Subcutaneous abdominal adipose tissue (tissue), 5 donors: ENCODE measurements at regions not wholly inside any gene's neighbourhood (a gene's known extent, or its start where the extent isn't known, plus 50 kb on each side); places are given as distances from the start of the nearest gene placed in this dataset.

Experiments
- H3K27ac ChIP-seq: one replicate; pipeline ENCODE4 v1.7.0; 2013; ENCODE audit warnings: low read depth, mild to moderate bottlenecking, inconsistent platforms, low read length, moderate library complexity
- H3K27me3 ChIP-seq, 5 donors: one replicate each; pipeline ENCODE4 v1.7.0; 2013; ENCODE audit warnings: low read length in 5 of 5, inconsistent platforms in 1 of 5; ENCODE audit not compliant: control insufficient read depth in 5 of 5, insufficient read depth in 4 of 5
- H3K36me3 ChIP-seq, 5 donors: one replicate each; pipeline ENCODE4 v1.7.0; 2013; ENCODE audit warnings: low read length in 5 of 5; ENCODE audit not compliant: control insufficient read depth in 5 of 5, insufficient read depth in 5 of 5
- H3K4me1 ChIP-seq, 5 donors: one replicate each; pipeline ENCODE4 v1.7.0; 2013; ENCODE audit warnings: low read length in 5 of 5, mild to moderate bottlenecking in 3 of 5, moderate library complexity in 1 of 5; ENCODE audit not compliant: control insufficient read depth in 5 of 5, insufficient read depth in 5 of 5
- H3K4me3 ChIP-seq, 5 donors: one replicate each; pipeline ENCODE4 v1.7.0; 2013; ENCODE audit warnings: low read length in 5 of 5, low read depth in 1 of 5
- H3K9ac ChIP-seq, 5 donors: one replicate each; pipeline ENCODE4 v1.7.0; 2013; ENCODE audit warnings: low read length in 5 of 5, mild to moderate bottlenecking in 4 of 5, moderate library complexity in 3 of 5
- H3K9me3 ChIP-seq, 5 donors: one replicate each; pipeline ENCODE4 v1.7.0; 2013; ENCODE audit warnings: low read length in 5 of 5; ENCODE audit not compliant: control insufficient read depth in 5 of 5
- donor health status: healthy.
- donor health status: healthy.
- donor health status: healthy.
- donor health status: healthy.
- donor health status: healthy.

- Histone ChIP-seq H3K27ac (no peak overlapping the region), H3K9me3 (no peaks in the 10 kb centered on the region), H3K27me3 (no peaks in the 10 kb centered on the region), H3K4me1 (no peaks in the 10 kb centered on the region), H3K4me3 (no peak overlapping the region), H3K9ac (no peak overlapping the region), H3K36me3 (no peaks in the 10 kb centered on the region)
These were observed 139.5 kb downstream of the KIF18A start for GRCh38 chr11:27968461-27968860.

- H3K36me3 ChIP-seq: no peaks in the 10 kb centered on the region
- H3K9me3 ChIP-seq: no peaks in the 10 kb centered on the region
- H3K4me3 ChIP-seq: no peak overlapping the region
- H3K27me3 ChIP-seq: no peaks in the 10 kb centered on the region
- no peak overlapping the region for H3K9ac ChIP-seq
- no peak overlapping the region for H3K27ac ChIP-seq
- H3K4me1 ChIP-seq: no peaks in the 10 kb centered on the region
These were observed 142.4 kb downstream of the KIF18A start for GRCh38 chr11:27965559-27965958.

- Histone ChIP-seq H3K9ac (no peak overlapping the region), H3K36me3 (no peaks in the 10 kb centered on the region), H3K27me3 (no peaks in the 10 kb centered on the region), H3K9me3 (no peaks in the 10 kb centered on the region), H3K4me1 (no peaks in the 10 kb centered on the region), H3K4me3 (no peak overlapping the region), H3K27ac (no peak overlapping the region)
These were observed 144.6 kb downstream of the KIF18A start for GRCh38 chr11:27963370-27963769.

GRCh38 chr11:27949951-27950738, 157.8 kb downstream of the KIF18A start:
- no peaks in the 10 kb centered on the region for H3K27me3 ChIP-seq
- no peaks in the 10 kb centered on the region for H3K4me1 ChIP-seq
- peaks cover 0 to 5% (median 0%) of the 10 kb centered on the region in 5 donors for H3K9me3 ChIP-seq
- H3K36me3 ChIP-seq: no peaks in the 10 kb centered on the region
- H3K27ac ChIP-seq: no peak overlapping the region
- H3K4me3 ChIP-seq: no peak overlapping the region
- no peak overlapping the region for H3K9ac ChIP-seq

GRCh38 chr11:27945348-27945747, 162.6 kb downstream of the KIF18A start:
- Histone ChIP-seq H3K36me3 (no peaks in the 10 kb centered on the region), H3K27me3 (no peaks in the 10 kb centered on the region), H3K27ac (no peak overlapping the region), H3K4me3 (no peak overlapping the region), H3K9me3 (peaks cover 0 to 5% (median 0%) of the 10 kb centered on the region in 5 donors), H3K4me1 (no peaks in the 10 kb centered on the region), H3K9ac (no peak overlapping the region)

- H3K4me1 ChIP-seq: no peaks in the 10 kb centered on the region
- no peaks in the 10 kb centered on the region for H3K36me3 ChIP-seq
- H3K4me3 ChIP-seq: no peak overlapping the region
- H3K27me3 ChIP-seq: no peaks in the 10 kb centered on the region
- H3K27ac ChIP-seq: no peak overlapping the region
- no peak overlapping the region for H3K9ac ChIP-seq
- H3K9me3 ChIP-seq: peaks cover 0 to 4% (median 3%) of the 10 kb centered on the region in 5 donors
These were observed 169.9 kb downstream of the KIF18A start for GRCh38 chr11:27938011-27938410.

GRCh38 chr11:27934830-27935145, 173.2 kb downstream of the KIF18A start:
- H3K27me3 ChIP-seq: no peaks in the 10 kb centered on the region
- H3K9me3 ChIP-seq: peaks cover 0 to 4% (median 3%) of the 10 kb centered on the region in 5 donors
- no peaks in the 10 kb centered on the region for H3K4me1 ChIP-seq
- no peak overlapping the region for H3K9ac ChIP-seq
- no peak overlapping the region for H3K27ac ChIP-seq
- H3K4me3 ChIP-seq: no peak overlapping the region
- H3K36me3 ChIP-seq: no peaks in the 10 kb centered on the region

GRCh38 chr11:27933992-27934829, 173.7 kb downstream of the KIF18A start:
- no peaks in the 10 kb centered on the region for H3K4me1 ChIP-seq
- no peaks in the 10 kb centered on the region for H3K36me3 ChIP-seq
- H3K27ac ChIP-seq: no peak overlapping the region
- H3K9ac ChIP-seq: no peak overlapping the region
- H3K9me3 ChIP-seq: peaks cover 0 to 4% (median 3%) of the 10 kb centered on the region in 5 donors
- H3K4me3 ChIP-seq: no peak overlapping the region
- H3K27me3 ChIP-seq: no peaks in the 10 kb centered on the region

GRCh38 chr11:27931770-27932169, 176.2 kb downstream of the KIF18A start:
- H3K36me3 ChIP-seq: no peaks in the 10 kb centered on the region
- H3K9ac ChIP-seq: no peak overlapping the region
- H3K4me1 ChIP-seq: no peaks in the 10 kb centered on the region
- no peaks in the 10 kb centered on the region for H3K9me3 ChIP-seq
- H3K27me3 ChIP-seq: no peaks in the 10 kb centered on the region
- no peak overlapping the region for H3K4me3 ChIP-seq
- no peak overlapping the region for H3K27ac ChIP-seq

- H3K4me3 ChIP-seq: no peak overlapping the region
- H3K27ac ChIP-seq: no peak overlapping the region
- no peaks in the 10 kb centered on the region for H3K4me1 ChIP-seq
- no peaks in the 10 kb centered on the region for H3K9me3 ChIP-seq
- H3K27me3 ChIP-seq: no peaks in the 10 kb centered on the region
- H3K36me3 ChIP-seq: no peaks in the 10 kb centered on the region
- H3K9ac ChIP-seq: no peak overlapping the region
These were observed 177.0 kb downstream of the KIF18A start for GRCh38 chr11:27930946-27931345.
